ENCODE measurements at regions not wholly inside any gene's neighbourhood (a gene's known extent, or its start where the extent isn't known, plus 50 kb on each side); places are given as distances from the start of the nearest gene placed in this dataset.

DNA sequence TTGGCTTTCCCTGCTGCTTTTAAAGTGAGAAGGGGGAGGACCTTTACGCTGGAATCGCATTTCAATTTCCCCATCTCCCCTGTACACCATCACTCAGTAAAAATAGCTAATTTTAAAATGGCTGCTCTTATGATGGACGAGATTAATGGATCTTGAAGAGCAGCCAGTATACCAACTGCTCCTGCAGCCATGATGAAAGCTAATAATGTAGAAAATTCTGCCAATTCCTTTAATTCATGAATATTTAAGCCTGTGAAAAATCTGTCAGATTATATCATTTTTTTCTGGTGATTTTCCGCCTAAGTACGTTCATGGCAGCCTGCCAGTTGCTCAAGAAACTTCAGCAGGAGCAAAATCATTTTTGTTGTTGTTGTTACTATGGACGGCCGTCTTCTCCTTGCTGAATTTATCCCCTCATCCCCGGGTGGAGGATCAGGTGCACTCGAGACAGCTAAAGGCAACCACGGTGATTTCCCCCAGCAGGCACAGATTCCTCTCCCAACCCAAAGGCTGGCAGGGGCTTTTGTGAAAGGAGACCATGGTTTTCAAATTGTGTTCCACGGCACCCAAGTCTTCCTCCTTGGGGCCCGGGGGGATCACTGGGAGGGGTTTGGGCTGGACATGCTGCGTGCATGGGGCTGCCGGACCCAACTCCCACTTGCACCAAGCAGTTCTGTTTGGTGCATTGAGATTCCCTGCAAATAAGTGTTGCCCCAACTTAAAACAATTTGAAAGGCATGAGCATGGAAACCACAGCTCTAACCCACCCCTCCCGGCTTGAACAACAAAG, 289.6 kb downstream of the UACA start:
- TF ChIP-seq, protein P1, sequence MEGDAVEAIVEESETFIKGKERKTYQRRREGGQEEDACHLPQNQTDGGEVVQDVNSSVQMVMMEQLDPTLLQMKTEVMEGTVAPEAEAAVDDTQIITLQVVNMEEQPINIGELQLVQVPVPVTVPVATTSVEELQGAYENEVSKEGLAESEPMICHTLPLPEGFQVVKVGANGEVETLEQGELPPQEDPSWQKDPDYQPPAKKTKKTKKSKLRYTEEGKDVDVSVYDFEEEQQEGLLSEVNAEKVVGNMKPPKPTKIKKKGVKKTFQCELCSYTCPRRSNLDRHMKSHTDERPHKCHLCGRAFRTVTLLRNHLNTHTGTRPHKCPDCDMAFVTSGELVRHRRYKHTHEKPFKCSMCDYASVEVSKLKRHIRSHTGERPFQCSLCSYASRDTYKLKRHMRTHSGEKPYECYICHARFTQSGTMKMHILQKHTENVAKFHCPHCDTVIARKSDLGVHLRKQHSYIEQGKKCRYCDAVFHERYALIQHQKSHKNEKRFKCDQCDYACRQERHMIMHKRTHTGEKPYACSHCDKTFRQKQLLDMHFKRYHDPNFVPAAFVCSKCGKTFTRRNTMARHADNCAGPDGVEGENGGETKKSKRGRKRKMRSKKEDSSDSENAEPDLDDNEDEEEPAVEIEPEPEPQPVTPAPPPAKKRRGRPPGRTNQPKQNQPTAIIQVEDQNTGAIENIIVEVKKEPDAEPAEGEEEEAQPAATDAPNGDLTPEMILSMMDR (IDR thresholded peaks at IDR 0.05), result no peak
- no peak for TF ChIP-seq POLR2AphosphoS5 (IDR thresholded peaks at IDR 0.05)
- TF ChIP-seq POLR2A (IDR thresholded peaks at IDR 0.05), result no peak
- no peak for TF ChIP-seq EP300 (IDR thresholded peaks at IDR 0.05; ENCODE audit: low read depth)

Data from transverse colon (tissue), 4 donors.